Sigmoid colon (tissue), 6 donors: ENCODE measurements at regions not wholly inside any gene's neighbourhood (a gene's known extent, or its start where the extent isn't known, plus 50 kb on each side); places are given as distances from the start of the nearest gene placed in this dataset.

Experiments
- DNase-seq: peaks from one replicate; pipeline ENCODE4 v3.0.0-alpha.2; 2019
- H3K27ac ChIP-seq, 4 donors: fragments of 200-600 bp; sonication (generic); one replicate each; pipeline ENCODE4 v1.5.1; 2016 to 2019; ENCODE audit warnings: mild to moderate bottlenecking in 1 of 4
- H3K27me3 ChIP-seq, 3 donors: fragments of 200-600 bp; sonication (generic); one replicate each; pipeline ENCODE4 v1.5.1; 2019; ENCODE audit warnings: mild to moderate bottlenecking in 1 of 3
- H3K36me3 ChIP-seq, 4 donors: fragments of 200-600 bp; sonication (generic); one replicate each; pipeline ENCODE4 v1.5.1; 2016 to 2019
- H3K4me1 ChIP-seq, 4 donors: fragments of 200-600 bp; sonication (generic); one replicate each; pipeline ENCODE4 v1.5.1; 2017 to 2019
- H3K4me3 ChIP-seq, 4 donors: fragments of 200-600 bp; sonication (generic); one replicate each; pipeline ENCODE4 v1.5.1; 2017 to 2019; ENCODE audit warnings: mild to moderate bottlenecking in 2 of 4, moderate library complexity in 1 of 4
- H3K9me3 ChIP-seq, 4 donors: fragments of 200-600 bp in 3 of 4; sonication (generic) in 3 of 4; one replicate each; pipeline versions ENCODE4 v1.5.1 to v1.6.1; 2013 to 2019
- EP300 ChIP-seq, 4 donors: sonication (generic); formaldehyde crosslinking; IDR thresholded peaks; one replicate each; pipeline ENCODE4 v1.6.1; 2017; ENCODE audit warnings: antibody characterized with exemption in 4 of 4
- POLR2A ChIP-seq, 2 donors: fragments of 450-650 bp; IDR thresholded peaks; one replicate each; pipeline ENCODE4 v1.6.1; 2016; ENCODE audit warnings: antibody characterized with exemption in 2 of 2, mild to moderate bottlenecking in 2 of 2, moderate library complexity in 2 of 2
- POLR2AphosphoS5 ChIP-seq, 4 donors: sonication (generic); formaldehyde crosslinking; IDR thresholded peaks; one replicate each; pipeline ENCODE4 v1.6.1; 2017; ENCODE audit warnings: antibody characterized with exemption in 4 of 4
- WGBS, 2 donors: extraction: QIAGEN DNeasy Blood & Tissue Kit; methylation state at CpG; one replicate each; pipeline ENCODE4 v1.1.7; 2013; 5-methylcytosine and 5-hydroxymethylcytosine counted together
- intact Hi-C: fragments of 100-400 bp; cut with DNase I; formaldehyde crosslinking; loops from one replicate; pipeline ENCODE4 v1.15.1; 2023
- TF ChIP-seq, protein P1 (sequence below), 4 experiments: fragments of 450-650 bp in 3 of 4; fragments of 200-600 bp in 1 of 4; IDR thresholded peaks; one replicate each; pipeline ENCODE4 v1.5.1; 2016 to 2019; ENCODE audit warnings: antibody characterized with exemption in 4 of 4, mild to moderate bottlenecking in 3 of 4, moderate library complexity in 2 of 4
- donor health status: healthy with polysubstance abuse.
- donor health status: healthy.

DNA sequence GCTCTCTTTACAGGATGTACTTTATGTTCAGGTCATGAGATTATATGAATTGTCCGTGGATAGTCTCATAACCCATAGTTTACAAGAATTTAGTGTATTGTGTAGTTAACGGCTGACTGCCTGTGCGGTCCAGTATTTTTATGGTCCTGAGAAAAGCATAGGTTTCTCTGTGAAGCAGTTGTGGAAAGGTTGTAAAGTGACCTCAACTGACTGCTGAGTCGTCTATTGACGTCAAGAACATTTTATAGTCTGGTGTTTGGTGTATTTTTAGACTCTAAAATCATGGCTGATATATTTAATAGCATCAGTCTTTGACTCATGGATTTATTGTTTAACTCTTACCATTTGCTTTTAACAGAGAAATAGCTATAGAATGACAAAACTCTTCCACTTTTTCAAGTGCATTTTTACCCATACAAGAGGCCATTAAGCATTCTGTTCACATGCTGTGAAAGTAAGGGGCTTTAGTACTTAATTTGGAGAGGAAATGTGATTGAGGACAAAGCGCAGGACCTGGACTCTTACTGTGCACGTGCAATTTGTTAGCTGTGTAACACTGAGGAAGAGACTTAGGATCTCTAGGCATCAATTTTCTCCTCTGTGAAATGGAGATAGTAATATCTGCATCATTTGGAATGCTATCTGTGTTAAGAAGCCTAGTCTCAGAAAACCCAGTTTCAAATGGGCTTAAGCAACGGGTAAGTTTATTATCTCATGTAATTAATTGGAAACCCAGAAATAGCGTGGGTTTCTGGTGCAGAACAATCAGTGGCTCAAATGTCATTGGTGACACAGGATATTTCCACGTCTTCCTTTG is 240.8 kb downstream of the NFKBIZ start:
- TF ChIP-seq EP300 (IDR thresholded peaks at IDR 0.05): peak; percentile 89 to 98 (median 96)
- TF ChIP-seq POLR2AphosphoS5 (IDR thresholded peaks at IDR 0.05): peak; percentile 66 to 91 (median 74)
- TF ChIP-seq POLR2A (IDR thresholded peaks at IDR 0.05): no peak
- DNase-seq: no peak
- WGBS, 2 donors: 14 to 59% methylated on average over 10 of the region's 10 CpGs
- no peak overlapping the region for H3K4me3 ChIP-seq
- no peaks in the 10 kb centered on the region for H3K36me3 ChIP-seq
- H3K27ac ChIP-seq: peak overlapping the region in 3 of 4 donors; percentile 56 to 81 (median 64)
- H3K27me3 ChIP-seq: no peaks in the 10 kb centered on the region
- H3K9me3 ChIP-seq: no peaks in the 10 kb centered on the region
- H3K4me1 ChIP-seq: peaks cover 0 to 50% (median 39%) of the 10 kb centered on the region in 4 donors
- intact Hi-C loops: loop anchor here (5.0 kb wide), 1 partner anchor 243 kb away; the partner anchor contains the start of gene NFKBIZ

DNA sequence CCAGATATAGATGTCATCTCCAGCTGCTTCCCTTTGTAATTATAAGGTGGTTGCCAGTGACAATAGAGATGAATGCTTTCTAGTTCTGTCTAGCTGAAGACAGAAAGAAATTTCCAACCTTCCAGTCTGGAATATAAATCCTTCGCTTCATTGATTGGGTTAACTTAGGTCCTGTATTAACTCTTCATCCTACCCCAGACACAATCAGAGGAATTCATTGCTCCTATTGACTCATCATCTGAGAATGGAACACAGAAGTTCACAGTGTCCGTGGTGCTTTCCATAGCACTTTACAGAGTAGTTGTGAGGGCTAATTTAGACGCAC is 241.4 kb downstream of the NFKBIZ start:
- 79 to 89% methylated on average over 3 of the region's 3 CpGs for WGBS, 2 donors
- no peak for TF ChIP-seq POLR2A (IDR thresholded peaks at IDR 0.05)
- TF ChIP-seq POLR2AphosphoS5 (IDR thresholded peaks at IDR 0.05): peak in 1 of 4 donors; percentile 28
- TF ChIP-seq, protein P1, sequence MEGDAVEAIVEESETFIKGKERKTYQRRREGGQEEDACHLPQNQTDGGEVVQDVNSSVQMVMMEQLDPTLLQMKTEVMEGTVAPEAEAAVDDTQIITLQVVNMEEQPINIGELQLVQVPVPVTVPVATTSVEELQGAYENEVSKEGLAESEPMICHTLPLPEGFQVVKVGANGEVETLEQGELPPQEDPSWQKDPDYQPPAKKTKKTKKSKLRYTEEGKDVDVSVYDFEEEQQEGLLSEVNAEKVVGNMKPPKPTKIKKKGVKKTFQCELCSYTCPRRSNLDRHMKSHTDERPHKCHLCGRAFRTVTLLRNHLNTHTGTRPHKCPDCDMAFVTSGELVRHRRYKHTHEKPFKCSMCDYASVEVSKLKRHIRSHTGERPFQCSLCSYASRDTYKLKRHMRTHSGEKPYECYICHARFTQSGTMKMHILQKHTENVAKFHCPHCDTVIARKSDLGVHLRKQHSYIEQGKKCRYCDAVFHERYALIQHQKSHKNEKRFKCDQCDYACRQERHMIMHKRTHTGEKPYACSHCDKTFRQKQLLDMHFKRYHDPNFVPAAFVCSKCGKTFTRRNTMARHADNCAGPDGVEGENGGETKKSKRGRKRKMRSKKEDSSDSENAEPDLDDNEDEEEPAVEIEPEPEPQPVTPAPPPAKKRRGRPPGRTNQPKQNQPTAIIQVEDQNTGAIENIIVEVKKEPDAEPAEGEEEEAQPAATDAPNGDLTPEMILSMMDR (IDR thresholded peaks at IDR 0.05): no peak
- H3K36me3 ChIP-seq: no peaks in the 10 kb centered on the region

DNA sequence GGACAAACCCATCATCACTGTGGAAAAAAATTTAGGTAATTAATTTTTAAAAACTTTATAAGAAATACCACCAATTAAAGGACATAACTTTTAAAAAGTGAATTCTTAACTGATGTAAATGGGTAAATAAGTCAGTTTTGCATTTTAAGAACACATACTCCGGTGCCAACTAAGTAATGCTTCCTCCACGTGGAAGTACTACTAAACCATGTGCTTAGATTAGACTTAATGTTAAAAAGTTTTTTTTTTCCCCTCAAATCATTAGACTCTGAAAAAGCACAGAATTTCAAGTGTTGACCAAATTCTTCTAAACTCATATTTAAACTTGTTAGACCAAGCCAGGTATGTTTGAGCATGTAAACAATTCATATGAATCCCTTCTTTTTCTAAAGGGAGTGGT is 242.0 kb downstream of the NFKBIZ start:
- H3K27ac ChIP-seq: peak overlapping the region in 2 of 4 donors; percentile 64 to 81
- no peak for TF ChIP-seq POLR2A (IDR thresholded peaks at IDR 0.05)
- TF ChIP-seq EP300 (IDR thresholded peaks at IDR 0.05): no peak
- TF ChIP-seq POLR2AphosphoS5 (IDR thresholded peaks at IDR 0.05): no peak
- TF ChIP-seq, protein P1 (IDR thresholded peaks at IDR 0.05): no peak
- no peaks in the 10 kb centered on the region for H3K27me3 ChIP-seq
- peaks cover 0 to 38% (median 27%) of the 10 kb centered on the region in 4 donors for H3K4me1 ChIP-seq
- no peak overlapping the region for H3K4me3 ChIP-seq
- WGBS, 2 donors: 91 to 94% methylated on average over 2 of the region's 2 CpGs
- H3K9me3 ChIP-seq: no peaks in the 10 kb centered on the region
- H3K36me3 ChIP-seq: no peaks in the 10 kb centered on the region
- DNase-seq: no peak
- intact Hi-C loops: no loop called here

More for the DNA sequence above, 241.4 kb downstream of the NFKBIZ start:
- H3K9me3 ChIP-seq: no peaks in the 10 kb centered on the region
- DNase-seq: no peak
- no peak overlapping the region for H3K4me3 ChIP-seq
- peaks cover 0 to 45% (median 33%) of the 10 kb centered on the region in 4 donors for H3K4me1 ChIP-seq
- intact Hi-C loops: no loop called here
- H3K27ac ChIP-seq: peak overlapping the region in 3 of 4 donors; percentile 54 to 81 (median 64)
- no peaks in the 10 kb centered on the region for H3K27me3 ChIP-seq

DNA sequence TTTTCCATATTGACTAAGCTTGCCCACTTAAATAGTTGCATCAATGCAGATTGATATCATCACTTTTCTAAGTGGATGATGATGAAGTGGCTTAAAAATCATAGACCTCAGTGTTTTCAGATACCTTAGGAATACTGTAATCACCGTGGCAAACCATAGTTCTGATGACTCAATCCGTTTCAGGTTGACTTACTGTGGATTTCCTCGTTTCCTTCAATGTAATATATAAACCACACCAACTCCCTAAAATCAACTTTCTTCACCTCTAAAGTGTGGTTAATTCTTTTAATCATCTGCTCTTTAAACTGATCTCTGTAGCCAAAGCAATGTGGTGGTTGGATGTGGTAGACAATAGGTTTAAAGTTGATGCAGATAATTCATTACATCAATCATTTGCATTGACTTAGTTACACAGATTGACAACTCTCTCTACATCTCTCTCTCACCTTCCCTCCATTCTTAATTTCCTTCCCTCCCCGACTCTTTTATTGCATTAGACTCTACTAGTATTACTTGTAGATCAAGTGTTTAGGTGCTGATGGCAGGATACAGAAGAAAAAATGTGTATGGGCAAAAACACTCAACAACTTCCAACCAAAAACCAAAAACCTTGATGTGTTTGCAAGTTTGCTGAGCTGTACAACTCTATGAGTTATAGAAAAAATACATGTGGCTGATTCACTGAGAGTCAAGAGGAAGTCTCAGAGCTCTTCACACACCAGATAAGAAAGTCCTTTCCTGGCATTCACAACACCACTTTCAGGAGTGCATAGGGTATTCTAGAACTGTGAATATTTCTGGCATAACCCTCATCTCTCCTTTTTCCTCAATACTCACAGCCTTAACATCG is 243.5 kb downstream of the NFKBIZ start:
- DNase-seq: no peak
- Histone ChIP-seq H3K36me3 (no peaks in the 10 kb centered on the region), H3K4me1 (peaks cover 0 to 35% (median 26%) of the 10 kb centered on the region in 4 donors), H3K27ac (no peak overlapping the region), H3K27me3 (no peaks in the 10 kb centered on the region), H3K4me3 (no peak overlapping the region), H3K9me3 (no peaks in the 10 kb centered on the region)
- 46 to 84% methylated on average over 5 of the region's 5 CpGs for WGBS, 2 donors
- intact Hi-C loops: no loop called here
- TF ChIP-seq, protein P1 (IDR thresholded peaks at IDR 0.05): no peak
- no peak for TF ChIP-seq EP300 (IDR thresholded peaks at IDR 0.05)
- no peak for TF ChIP-seq POLR2AphosphoS5 (IDR thresholded peaks at IDR 0.05)
- no peak for TF ChIP-seq POLR2A (IDR thresholded peaks at IDR 0.05)

DNA sequence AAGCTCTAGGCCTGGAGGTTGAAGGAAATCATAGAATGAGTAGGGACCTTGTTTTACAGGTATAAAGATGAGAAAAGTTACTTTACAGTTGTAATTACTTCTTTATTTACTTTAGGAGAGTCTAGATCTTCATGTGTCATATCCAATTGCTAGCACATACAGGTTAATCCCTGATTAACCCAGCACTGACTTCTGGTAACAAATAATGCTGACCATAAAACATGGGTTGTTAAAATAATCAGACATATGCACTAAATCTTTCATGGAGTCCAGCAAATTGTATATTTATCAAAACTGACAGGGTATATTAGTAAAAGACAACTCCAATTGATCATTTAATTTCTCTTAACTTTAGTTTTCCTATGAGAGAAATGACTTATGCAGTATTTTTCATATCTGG is 245.2 kb downstream of the NFKBIZ start:
- Histone ChIP-seq H3K36me3 (no peaks in the 10 kb centered on the region), H3K4me1 (peaks cover 0 to 19% (median 16%) of the 10 kb centered on the region in 4 donors), H3K9me3 (no peaks in the 10 kb centered on the region), H3K27me3 (no peaks in the 10 kb centered on the region), H3K4me3 (no peak overlapping the region), H3K27ac (no peak overlapping the region)
- intact Hi-C loops: no loop called here
- DNase-seq: no peak
- TF ChIP-seq, protein P1 (IDR thresholded peaks at IDR 0.05): no peak
- no peak for TF ChIP-seq EP300 (IDR thresholded peaks at IDR 0.05)
- TF ChIP-seq POLR2A (IDR thresholded peaks at IDR 0.05): no peak
- no peak for TF ChIP-seq POLR2AphosphoS5 (IDR thresholded peaks at IDR 0.05)
